Fibroblast of villous mesenchyme (primary cell): ENCODE measurements at regions not wholly inside any gene's neighbourhood (a gene's known extent, or its start where the extent isn't known, plus 50 kb on each side); places are given as distances from the start of the nearest gene placed in this dataset.

Experiments
- DNase-seq: peaks from one replicate; pipeline ENCODE4 v3.0.0-alpha.2; 2010; ENCODE audit warnings: low read depth
- H3K4me3 ChIP-seq: 2 replicates; pipeline ENCODE4 v1.5.1; 2011; ENCODE audit warnings: low read depth, mild to moderate bottlenecking, low read length
- CTCF ChIP-seq: IDR thresholded peaks from 2 replicates; pipeline ENCODE4 v1.5.1; 2012; ENCODE audit warnings: low read depth, mild to moderate bottlenecking, low read length; ENCODE audit not compliant: insufficient read depth

GRCh38 chr1:106584107-106584506 is 472.4 kb upstream of the PRMT6 start:
- H3K4me3 ChIP-seq = no peak overlapping the region
- no peak for TF ChIP-seq CTCF
- DNase-seq = no peak

GRCh38 chr1:106584676-106585075 is 471.8 kb upstream of the PRMT6 start:
- no peak overlapping the region for H3K4me3 ChIP-seq
- DNase-seq = no peak
- TF ChIP-seq CTCF = no peak

GRCh38 chr1:106600626-106601025 is 455.8 kb upstream of the PRMT6 start:
- no peak for DNase-seq
- no peak for TF ChIP-seq CTCF
- H3K4me3 ChIP-seq = no peak overlapping the region

GRCh38 chr1:106603616-106604015 is 452.9 kb upstream of the PRMT6 start:
- DNase-seq = no peak
- no peak for TF ChIP-seq CTCF
- no peak overlapping the region for H3K4me3 ChIP-seq

- H3K4me3 ChIP-seq = no peak overlapping the region
- no peak for DNase-seq
- TF ChIP-seq CTCF = no peak
Observed at GRCh38 chr1:106608841-106609240, 447.6 kb upstream of the PRMT6 start.

GRCh38 chr1:106613068-106613467 is 443.4 kb upstream of the PRMT6 start:
- no peak for TF ChIP-seq CTCF
- no peak overlapping the region for H3K4me3 ChIP-seq
- no peak for DNase-seq

GRCh38 chr1:106613861-106614260 is 442.6 kb upstream of the PRMT6 start:
- no peak overlapping the region for H3K4me3 ChIP-seq
- no peak for DNase-seq
- no peak for TF ChIP-seq CTCF
